NCI-H2196 treated with DMSO at 0.1 percent for 48 hours (cell line): ENCODE measurements at regions not wholly inside any gene's neighbourhood (a gene's known extent, or its start where the extent isn't known, plus 50 kb on each side); places are given as distances from the start of the nearest gene placed in this dataset.

Experiments used
- DNase-seq: peaks from one replicate; lab custom pipeline; 2025; ENCODE audit not compliant: unreplicated experiment; lab: John Stamatoyannopoulos, UW

DNA sequence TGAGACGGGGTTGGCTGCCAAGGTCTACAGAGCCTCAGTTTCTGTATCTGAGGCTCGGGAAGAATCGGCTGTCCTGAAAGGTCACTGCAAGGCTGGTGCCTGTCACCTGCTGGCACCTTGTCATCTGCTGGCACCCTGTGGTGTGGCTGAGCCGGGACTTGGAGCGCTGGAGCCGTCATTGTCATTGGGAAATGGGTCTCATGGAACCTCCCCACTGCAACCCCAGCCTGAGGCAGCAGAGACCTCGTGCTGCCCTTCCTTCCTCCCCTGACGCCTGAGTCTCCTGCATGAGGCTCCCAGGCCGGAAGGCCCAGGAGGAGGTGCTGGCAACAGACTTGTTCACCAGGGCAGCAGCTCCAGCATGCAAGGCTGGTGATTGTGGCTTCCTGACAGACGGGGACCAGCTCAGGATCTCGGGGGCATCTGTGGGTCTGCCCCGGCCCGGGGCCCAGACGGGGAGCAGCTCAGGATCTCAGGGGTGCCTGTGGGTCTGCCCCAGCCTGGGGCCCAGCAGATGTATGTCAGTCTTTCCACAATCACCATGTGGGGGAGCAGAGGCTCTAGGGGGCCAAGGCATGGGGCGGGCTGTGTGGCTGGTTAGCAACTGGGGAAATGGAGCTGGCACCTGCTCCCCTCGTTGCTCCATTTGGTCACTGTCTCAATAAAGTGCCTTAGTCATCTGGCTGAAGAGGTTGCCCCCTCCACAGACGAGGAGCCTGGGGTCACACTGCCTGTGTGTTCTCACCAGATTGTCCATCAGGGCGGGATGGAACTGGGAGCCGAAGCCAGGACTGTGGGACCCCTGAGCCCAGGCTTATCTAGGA lies 668.7 kb downstream of the BRD1 start:
- DNase-seq = no peak

GRCh38 chr22:49157529-49158339 lies 669.9 kb downstream of the BRD1 start:
- DNase-seq = no peak

DNA sequence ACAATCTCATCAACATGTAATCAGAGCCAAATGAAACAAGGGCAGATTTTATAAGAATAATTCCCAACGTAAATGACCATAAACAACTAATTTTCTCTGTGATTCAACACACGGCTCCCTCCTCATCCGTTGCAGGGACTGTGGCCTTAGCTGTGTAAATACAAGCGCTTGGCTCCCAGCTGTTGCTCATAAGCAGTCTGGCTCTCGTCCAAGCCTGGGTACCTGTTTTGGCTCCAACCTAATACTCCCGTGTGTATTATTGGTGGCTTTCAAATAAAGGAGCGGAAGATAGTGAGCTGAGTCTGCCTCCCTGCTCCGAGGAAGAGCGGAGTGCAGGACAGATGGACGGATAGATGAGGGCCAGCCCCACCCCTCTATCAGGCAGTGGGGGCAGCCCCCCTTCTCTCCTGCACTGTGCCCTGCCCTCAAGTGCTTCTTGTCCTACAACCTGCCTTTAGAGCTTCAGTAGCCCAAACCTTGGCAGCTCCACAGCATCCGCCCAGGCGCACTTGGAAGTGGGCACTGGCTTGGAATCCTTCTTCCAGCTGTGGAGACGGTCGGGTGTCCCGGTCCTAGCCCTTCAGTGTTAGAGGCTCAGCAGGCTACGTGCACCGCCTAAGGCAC lies 670.9 kb downstream of the BRD1 start:
- peak; percentile 49 for DNase-seq

- no peak for DNase-seq
Observed at GRCh38 chr22:49155770-49156580, 671.7 kb downstream of the BRD1 start.

DNA sequence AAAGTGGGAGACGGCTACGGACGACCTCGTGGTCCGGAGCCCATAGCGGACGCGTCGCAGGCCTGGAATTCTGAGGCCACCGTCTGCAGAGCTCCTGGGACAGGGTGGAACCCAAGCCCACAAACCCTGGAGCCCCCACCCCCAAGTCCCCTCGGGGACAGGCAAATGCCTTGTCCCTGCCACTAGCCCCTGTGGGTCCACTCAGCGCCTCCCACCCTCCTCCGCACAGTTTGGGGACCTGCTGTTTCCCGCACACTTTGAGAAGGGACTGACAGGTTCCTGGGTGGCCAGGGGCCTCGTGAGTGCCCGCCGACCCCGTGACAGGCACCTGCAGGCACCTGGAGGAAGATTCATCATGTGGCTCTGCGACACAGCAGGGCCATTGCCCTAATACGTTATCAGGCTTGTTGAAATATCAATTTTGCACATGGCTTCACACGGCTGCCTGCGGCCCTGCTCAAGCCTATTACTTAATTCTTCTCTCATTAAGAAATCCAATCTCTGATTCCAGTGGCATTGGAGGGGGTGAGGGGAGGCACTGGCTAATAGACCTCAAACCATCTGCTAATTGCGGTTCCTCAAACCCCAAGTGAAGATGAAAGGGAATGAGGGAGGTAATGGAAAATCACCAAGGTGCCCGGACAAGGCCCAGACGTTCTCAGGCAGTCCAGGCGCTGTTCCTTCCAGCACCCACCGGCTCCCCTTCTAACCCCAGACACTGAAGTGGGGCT lies 672.5 kb downstream of the BRD1 start:
- DNase-seq = no peak

GRCh38 chr22:49154433-49154832 lies 673.2 kb downstream of the BRD1 start:
- DNase-seq = no peak

GRCh38 chr22:49153921-49154320 lies 673.8 kb downstream of the BRD1 start:
- DNase-seq = no peak

DNA sequence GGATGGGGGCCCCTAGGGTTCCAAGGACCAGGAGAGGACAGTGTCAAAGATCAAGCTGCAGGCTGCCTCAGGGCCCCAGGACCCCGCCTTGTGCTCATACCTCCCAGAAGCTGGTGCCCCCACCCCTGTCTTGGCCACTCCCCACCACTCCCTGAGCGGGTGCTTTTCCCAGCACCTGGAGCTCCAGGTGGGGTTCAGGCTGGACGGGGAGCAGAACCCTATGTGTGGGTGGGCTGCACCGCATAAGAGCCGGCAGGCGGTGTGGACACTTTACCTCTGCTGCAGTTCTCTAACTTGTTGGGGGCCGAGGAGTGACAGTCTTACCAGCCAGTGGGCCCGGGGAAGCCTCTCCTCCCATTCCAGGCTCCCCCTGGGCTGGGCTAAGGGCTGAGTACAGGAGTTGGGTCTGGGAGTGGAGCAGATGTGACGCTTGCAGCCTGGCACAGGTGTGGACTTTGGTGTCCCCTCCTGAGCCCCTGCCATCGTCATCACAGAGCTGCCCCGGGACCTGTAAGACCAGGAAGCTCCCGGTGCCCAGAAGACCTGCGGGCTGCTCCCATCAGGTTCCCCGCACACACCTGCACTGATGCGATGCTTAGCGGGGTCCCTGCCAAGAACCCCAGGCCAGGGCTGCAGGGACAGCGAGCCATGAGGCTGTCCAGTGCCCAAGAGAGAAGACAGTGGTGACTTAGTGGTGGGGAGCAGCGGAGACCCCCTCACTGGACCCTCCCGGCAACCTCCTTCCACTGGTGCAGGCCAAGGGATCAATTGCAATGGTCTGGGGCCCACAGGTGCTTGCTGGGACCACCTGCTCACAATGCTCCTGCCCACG lies 674.5 kb downstream of the BRD1 start:
- DNase-seq = no peak

- no peak for DNase-seq
Observed at GRCh38 chr22:49152127-49152938, 675.3 kb downstream of the BRD1 start.

GRCh38 chr22:49151256-49152126 lies 676.2 kb downstream of the BRD1 start:
- no peak for DNase-seq

DNA sequence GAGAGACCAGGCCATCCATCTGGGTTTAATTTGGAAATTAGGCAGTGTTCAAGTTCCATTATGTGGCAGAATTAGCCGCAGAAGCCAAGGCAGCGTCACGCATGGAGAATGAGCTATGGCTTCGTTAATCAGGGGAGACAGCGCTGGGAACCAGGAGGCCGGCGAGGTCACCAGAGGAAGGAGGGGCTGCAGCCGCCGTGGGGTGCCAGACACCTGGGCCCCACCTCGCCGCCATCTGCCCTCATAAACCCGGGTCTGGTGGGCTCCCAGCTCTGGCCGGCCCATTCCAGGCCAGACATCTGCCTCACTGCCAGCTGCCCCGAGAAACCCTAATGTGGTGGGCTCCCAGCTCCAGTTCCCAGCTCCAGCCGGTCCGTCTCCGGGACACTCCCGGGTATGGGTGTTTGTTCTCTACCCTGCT lies 676.9 kb downstream of the BRD1 start:
- no peak for DNase-seq

DNA sequence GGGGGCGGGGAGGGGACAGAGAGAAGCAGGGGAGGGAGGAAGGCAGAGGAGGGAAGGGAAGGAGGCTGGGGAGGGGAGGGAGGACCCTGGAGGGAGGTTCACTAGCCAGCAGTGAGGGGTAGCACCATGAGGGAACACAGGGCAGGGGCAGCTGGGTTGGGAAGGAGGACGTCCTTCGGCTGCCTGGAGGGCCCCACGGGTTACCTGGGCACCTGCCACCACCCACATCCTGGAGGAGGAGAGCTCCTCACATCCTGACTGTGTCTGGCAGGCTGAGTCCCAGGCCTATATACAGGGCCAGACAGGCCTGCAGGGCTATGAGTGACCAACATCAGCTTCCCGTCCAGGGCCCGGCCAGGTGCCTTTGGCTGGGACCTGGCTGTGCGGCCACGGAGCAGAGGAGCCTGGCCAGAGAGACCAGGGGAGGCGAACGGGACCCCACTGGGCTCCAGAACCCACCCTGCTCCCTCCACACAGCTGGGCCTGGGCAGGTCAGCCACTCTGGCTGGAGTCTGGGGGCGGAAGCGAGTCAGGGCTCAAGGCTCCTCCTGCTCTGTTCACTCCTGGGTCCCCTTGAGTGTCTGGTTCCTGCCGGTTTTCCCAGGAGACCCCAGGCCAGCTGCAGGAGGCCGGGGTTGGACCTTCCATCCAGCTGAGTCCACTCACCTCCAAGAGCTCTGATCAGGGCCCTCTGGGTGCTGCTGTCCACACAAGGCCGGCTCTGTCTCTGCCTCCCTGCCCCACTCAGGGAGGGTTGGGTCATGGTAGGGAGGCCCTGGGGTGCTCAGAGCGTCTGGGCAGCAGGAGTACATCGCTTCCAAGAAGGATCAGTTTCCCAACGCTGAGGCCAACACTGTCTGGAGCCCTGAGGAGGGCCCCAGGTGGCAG lies 677.7 kb downstream of the BRD1 start:
- DNase-seq = no peak

- no peak for DNase-seq
Observed at GRCh38 chr22:49148895-49149418, 678.7 kb downstream of the BRD1 start.

DNA sequence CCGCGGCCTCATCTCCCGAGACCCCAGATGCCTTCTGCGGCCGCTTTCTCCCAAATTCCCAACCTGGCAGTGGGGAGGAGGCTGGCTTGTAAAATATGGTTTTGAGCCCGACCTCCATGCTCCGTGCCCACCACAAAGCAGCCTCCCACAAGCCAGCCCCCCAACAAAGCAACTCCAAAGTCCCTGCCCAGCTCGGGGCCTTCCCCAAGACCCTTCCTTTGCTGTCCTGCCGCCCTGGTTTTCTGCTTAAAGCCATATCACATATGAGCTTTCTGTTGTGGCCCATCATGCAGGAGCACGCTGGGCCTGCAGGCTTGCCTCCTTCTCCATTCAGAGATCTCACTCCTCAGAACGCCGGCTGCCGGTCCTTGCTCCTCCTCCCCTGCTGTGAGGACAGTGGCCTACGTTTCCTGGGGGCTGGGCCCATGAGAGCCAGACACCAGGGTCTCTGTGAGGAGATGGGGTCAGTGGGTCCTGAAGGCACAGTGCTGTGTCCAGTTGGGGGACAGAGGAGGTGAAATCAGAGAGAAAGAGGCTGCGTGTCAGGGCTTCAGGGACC lies 680.0 kb downstream of the BRD1 start:
- DNase-seq = no peak

DNA sequence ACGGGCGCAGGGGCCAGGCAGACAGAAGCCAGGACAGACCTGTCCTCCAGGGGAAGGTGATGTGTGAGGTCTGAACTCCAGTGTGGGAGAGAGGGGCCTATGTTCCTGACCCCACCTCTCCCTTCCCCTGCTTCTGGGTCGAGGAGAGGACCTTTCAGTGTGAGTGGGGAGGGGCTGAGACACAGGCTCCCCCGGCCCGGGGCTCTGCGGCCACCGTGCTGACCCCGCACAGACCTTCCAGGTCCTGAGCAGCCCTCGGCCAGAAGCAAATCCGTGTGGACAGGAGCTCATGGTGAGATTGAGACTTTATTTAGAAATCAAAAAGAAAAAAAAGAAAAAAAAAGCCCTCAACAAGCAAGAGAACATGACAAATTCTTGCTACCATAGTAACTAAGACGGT lies 680.5 kb downstream of the BRD1 start:
- no peak for DNase-seq

DNA sequence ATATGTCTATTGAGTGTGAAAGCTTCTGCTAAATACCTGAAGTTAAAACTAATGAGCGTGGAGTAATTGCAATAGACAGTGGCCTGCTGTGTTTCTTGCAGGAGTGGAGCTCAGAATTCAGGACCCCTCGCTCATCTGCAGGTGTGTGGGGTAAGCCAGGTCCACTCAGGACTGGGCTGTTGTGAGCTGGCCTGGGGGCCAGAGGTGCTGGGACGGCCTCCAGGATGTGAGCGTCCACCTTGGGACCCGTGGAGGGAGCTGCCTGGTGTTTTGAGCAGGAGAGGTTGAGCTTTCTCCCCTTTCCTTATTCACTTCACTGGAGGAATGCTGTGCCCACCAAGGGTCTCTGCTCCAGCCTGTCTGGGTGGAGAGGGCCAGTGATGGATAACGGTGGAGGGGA lies 681.2 kb downstream of the BRD1 start:
- no peak for DNase-seq
